HEK293 (cell line): ENCODE measurements at regions not wholly inside any gene's neighbourhood (a gene's known extent, or its start where the extent isn't known, plus 50 kb on each side); places are given as distances from the start of the nearest gene placed in this dataset.

Experiments used
- CTCF ChIA-PET: fragments of 350-600 bp; formaldehyde crosslinking; extraction: SDS; loops from one replicate; lab custom pipeline; 2021; ENCODE audit warnings: antibody characterized with exemption; lab: Yijun Ruan, JAX
- POLR2A ChIA-PET: fragments of 300-600 bp; formaldehyde crosslinking; extraction: SDS; loops from one replicate; lab custom pipeline; 2020; ENCODE audit warnings: antibody characterized with exemption, inconsistent platforms; lab: Yijun Ruan, JAX
- H3K27ac ChIP-seq: fragments of 200-500 bp; sonication (Bioruptor generic); 2 replicates; pipeline ENCODE4 v1.5.1; 2014; ENCODE audit warnings: low read depth, low read length, control low read depth, inconsistent platforms; ENCODE audit errors: extremely low read depth
- H3K36me3 ChIP-seq, 2 experiments: fragments of 200-500 bp in 1 of 2; sonication (Bioruptor generic) in 1 of 2; 1 replicate in 1 of 2; 2 replicates in 1 of 2; pipeline ENCODE4 v1.5.1; 2014 to 2017; ENCODE audit warnings: inconsistent platforms in 2 of 2, low read length in 2 of 2; ENCODE audit not compliant: control insufficient read depth in 2 of 2, insufficient read depth in 1 of 2
- H3K4me1 ChIP-seq: fragments of 200-500 bp; sonication (Bioruptor generic); 2 replicates; pipeline ENCODE4 v1.5.1; 2014; ENCODE audit warnings: mild to moderate bottlenecking, low read length, inconsistent platforms; ENCODE audit not compliant: control insufficient read depth, insufficient read depth
- H3K4me3 ChIP-seq: 2 replicates; pipeline ENCODE4 v1.5.1; 2011; ENCODE audit warnings: low read depth, mild to moderate bottlenecking, control low read depth, low read length, moderate library complexity
- H3K9me3 ChIP-seq: fragments of 200-500 bp; sonication (Bioruptor generic); 2 replicates; pipeline ENCODE4 v1.5.1; 2014; ENCODE audit warnings: low read depth, low read length, inconsistent platforms; ENCODE audit not compliant: control insufficient read depth, insufficient read depth
- ATF2 ChIP-seq: fragments of 450-650 bp; formaldehyde crosslinking; IDR thresholded peaks from 2 replicates; pipeline ENCODE4 v1.5.1; 2016; ENCODE audit warnings: missing biosample characterization, missing genetic modification characterization, low read depth
- BCL11A ChIP-seq: fragments of 450-650 bp; formaldehyde crosslinking; IDR thresholded peaks from 2 replicates; pipeline ENCODE4 v1.5.1; 2016; ENCODE audit warnings: low read depth, missing biosample characterization, missing genetic modification characterization
- GLI2 ChIP-seq: fragments of 450-650 bp; formaldehyde crosslinking; IDR thresholded peaks from 2 replicates; pipeline ENCODE4; 2017; ENCODE audit warnings: missing biosample characterization, missing genetic modification characterization, low read depth, borderline replicate concordance
- HOXD13 ChIP-seq: sonication (generic); formaldehyde crosslinking; IDR thresholded peaks from 2 replicates; pipeline ENCODE4 v1.8.0; 2022; ENCODE audit warnings: missing genetic modification reagents, borderline replicate concordance
- IKZF3 ChIP-seq: fragments of 450-650 bp; IDR thresholded peaks from 2 replicates; pipeline ENCODE4 v1.5.0; 2018; ENCODE audit warnings: missing biosample characterization, mild to moderate bottlenecking, missing genetic modification characterization, moderate library complexity
- KLF7 ChIP-seq: fragments of 450-650 bp; formaldehyde crosslinking; IDR thresholded peaks from 2 replicates; pipeline ENCODE4 v1.5.1; 2016; ENCODE audit warnings: missing biosample characterization, missing genetic modification characterization, borderline replicate concordance
- REST ChIP-seq: fragments of 450-650 bp; formaldehyde crosslinking; IDR thresholded peaks from 2 replicates; pipeline ENCODE4 v1.5.1; 2016; ENCODE audit warnings: missing biosample characterization, missing genetic modification characterization
- SALL2 ChIP-seq: fragments of 450-650 bp; formaldehyde crosslinking; IDR thresholded peaks from 2 replicates; pipeline ENCODE4 v1.5.0; 2017; ENCODE audit warnings: missing biosample characterization, mild to moderate bottlenecking, missing genetic modification characterization, borderline replicate concordance
- SETDB1 ChIP-seq: IDR thresholded peaks from one replicate; pipeline ENCODE4 v1.6.1; 2017; ENCODE audit warnings: mild to moderate bottlenecking, low read length, moderate library complexity, mixed read lengths; ENCODE audit not compliant: insufficient read length
- ZBTB21 ChIP-seq: fragments of 450-650 bp; formaldehyde crosslinking; IDR thresholded peaks from 2 replicates; pipeline ENCODE4 v1.5.1; 2017; ENCODE audit warnings: missing biosample characterization, missing genetic modification characterization
- ZBTB48 ChIP-seq: fragments of 450-650 bp; formaldehyde crosslinking; IDR thresholded peaks from 2 replicates; pipeline ENCODE4 v1.5.1; 2016; ENCODE audit warnings: missing biosample characterization, missing genetic modification characterization
- ZFP3 ChIP-seq: fragments of 450-650 bp; formaldehyde crosslinking; IDR thresholded peaks from 2 replicates; pipeline ENCODE4 v1.5.1; 2016; ENCODE audit warnings: low read depth, missing biosample characterization, missing genetic modification characterization
- ZFP37 ChIP-seq: fragments of 450-650 bp; formaldehyde crosslinking; IDR thresholded peaks from 2 replicates; pipeline ENCODE4 v1.5.1; 2016; ENCODE audit warnings: missing biosample characterization, missing genetic modification characterization
- ZNF112 ChIP-seq: fragments of 450-650 bp; formaldehyde crosslinking; IDR thresholded peaks from 2 replicates; pipeline ENCODE4 v1.5.0; 2017; ENCODE audit warnings: missing biosample characterization, missing genetic modification characterization
- ZNF19 ChIP-seq: fragments of 450-650 bp; formaldehyde crosslinking; IDR thresholded peaks from 2 replicates; pipeline ENCODE4; 2016; ENCODE audit warnings: missing biosample characterization, missing genetic modification characterization, low read depth
- ZNF549 ChIP-seq: fragments of 450-650 bp; IDR thresholded peaks from 2 replicates; pipeline ENCODE4 v1.5.1; 2018; ENCODE audit warnings: missing biosample characterization, missing genetic modification characterization, mild to moderate bottlenecking, inconsistent platforms, moderate library complexity
- ZNF624 ChIP-seq: fragments of 450-650 bp; formaldehyde crosslinking; IDR thresholded peaks from 2 replicates; pipeline ENCODE4 v1.5.1; 2017; ENCODE audit warnings: missing biosample characterization, missing genetic modification characterization
- ZNF645 ChIP-seq: fragments of 450-650 bp; formaldehyde crosslinking; IDR thresholded peaks from 2 replicates; pipeline ENCODE4; 2016; ENCODE audit warnings: missing biosample characterization, missing genetic modification characterization
- ZNF76 ChIP-seq: fragments of 450-650 bp; formaldehyde crosslinking; IDR thresholded peaks from 2 replicates; pipeline ENCODE4; 2016; ENCODE audit warnings: low read depth, missing biosample characterization, missing genetic modification characterization, borderline replicate concordance
- ZNF768 ChIP-seq: fragments of 450-650 bp; formaldehyde crosslinking; IDR thresholded peaks from 2 replicates; pipeline ENCODE4 v1.5.1; 2018; ENCODE audit warnings: missing biosample characterization, mild to moderate bottlenecking, missing genetic modification characterization
- TF ChIP-seq, protein P1 (sequence below): fragments of 450-650 bp; formaldehyde crosslinking; optimal IDR thresholded peaks from 2 replicates; pipeline ENCODE3; 2016; ENCODE audit warnings: missing biosample characterization, mild to moderate bottlenecking, missing genetic modification characterization

DNA sequence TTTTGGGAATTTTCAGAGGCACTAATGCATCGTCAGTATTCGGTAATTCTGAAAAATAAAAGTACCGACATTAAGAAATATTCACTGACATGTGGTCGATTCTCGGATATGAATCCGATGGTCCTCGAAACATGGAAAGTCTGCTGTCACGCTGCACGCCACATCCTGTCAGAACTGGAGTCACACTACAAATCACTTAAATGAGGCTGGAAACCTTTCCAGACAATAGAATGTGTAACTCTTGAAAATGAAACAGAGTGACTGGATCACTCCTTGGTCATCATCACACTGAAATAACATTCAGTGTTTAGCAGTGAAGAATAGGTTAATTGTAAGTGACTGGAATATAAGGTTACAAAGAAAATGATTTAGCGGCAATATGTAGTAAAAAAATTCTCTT is 620.1 kb upstream of the ADAMTS5 start:
- H3K4me3 ChIP-seq, result no peak overlapping the region
- TF ChIP-seq ZNF76 (tag by site-specific recombination) (no peak), ZNF112 (tag by site-specific recombination) (no peak), ZBTB48 (no peak), REST (tag by site-specific recombination) (no peak), ZFP37 (tag by site-specific recombination) (no peak), ZFP3 (tag by site-specific recombination) (no peak), HOXD13 (CRISPR knock-in tag) (no peak), KLF7 (tag by site-specific recombination) (no peak), SALL2 (tag by site-specific recombination) (no peak), GLI2 (tag by site-specific recombination) (no peak), ZNF19 (tag by site-specific recombination) (no peak), IKZF3 (no peak)
- TF ChIP-seq, protein P1, sequence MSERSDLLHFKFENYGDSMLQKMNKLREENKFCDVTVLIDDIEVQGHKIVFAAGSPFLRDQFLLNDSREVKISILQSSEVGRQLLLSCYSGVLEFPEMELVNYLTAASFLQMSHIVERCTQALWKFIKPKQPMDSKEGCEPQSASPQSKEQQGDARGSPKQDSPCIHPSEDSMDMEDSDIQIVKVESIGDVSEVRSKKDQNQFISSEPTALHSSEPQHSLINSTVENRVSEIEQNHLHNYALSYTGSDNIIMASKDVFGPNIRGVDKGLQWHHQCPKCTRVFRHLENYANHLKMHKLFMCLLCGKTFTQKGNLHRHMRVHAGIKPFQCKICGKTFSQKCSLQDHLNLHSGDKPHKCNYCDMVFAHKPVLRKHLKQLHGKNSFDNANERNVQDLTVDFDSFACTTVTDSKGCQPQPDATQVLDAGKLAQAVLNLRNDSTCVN (tag by site-specific recombination), result no peak
- no peaks in the 10 kb centered on the region for H3K9me3 ChIP-seq
- ChIA-PET CTCF (no interaction called here), POLR2A (no interaction called here)
- no peaks in the 10 kb centered on the region for H3K36me3 ChIP-seq
- H3K27ac ChIP-seq, result no peak overlapping the region
- 0 out of 2 replicates have a peak, but pooled peaks cover 2% of the 10 kb centered on the region for H3K4me1 ChIP-seq

DNA sequence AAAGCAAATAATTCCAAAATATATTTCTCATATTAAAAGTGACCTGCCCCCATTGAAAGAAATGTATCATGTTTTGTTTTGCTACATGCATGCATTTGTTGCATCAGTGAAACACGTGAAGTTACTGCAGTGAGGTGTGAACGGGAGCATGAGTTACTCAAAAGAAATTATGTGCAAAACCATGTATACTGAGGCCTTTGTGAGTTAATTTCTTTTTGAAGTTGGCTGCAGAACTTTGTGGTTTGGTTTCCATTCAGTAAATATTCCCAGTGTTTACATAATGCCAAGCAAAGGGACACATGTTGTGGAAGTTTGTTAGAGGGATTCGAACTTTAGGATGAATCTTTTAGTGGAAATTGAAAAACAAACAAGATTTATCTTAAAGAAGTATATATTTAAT is 619.4 kb upstream of the ADAMTS5 start:
- POLR2A ChIA-PET, result no interaction called here
- no peaks in the 10 kb centered on the region for H3K36me3 ChIP-seq
- no peak for TF ChIP-seq ZNF645 (tag by site-specific recombination)
- TF ChIP-seq ATF2 (tag by site-specific recombination), result no peak
- no peak for TF ChIP-seq SETDB1
- no peak for TF ChIP-seq ZNF624 (tag by site-specific recombination)
- TF ChIP-seq ZNF768 (tag by site-specific recombination), result no peak
- no peak for TF ChIP-seq BCL11A (tag by site-specific recombination)
- TF ChIP-seq ZBTB21 (tag by site-specific recombination), result no peak
- no peak for TF ChIP-seq ZNF549
- TF ChIP-seq, all 188 proteins: peak for 0
- CTCF ChIA-PET, result no interaction called here
- H3K4me1 ChIP-seq, result 0 out of 2 replicates have a peak, but pooled peaks cover 2% of the 10 kb centered on the region
- no peak overlapping the region for H3K27ac ChIP-seq
- H3K4me3 ChIP-seq, result no peak overlapping the region
- H3K9me3 ChIP-seq, result no peaks in the 10 kb centered on the region
